ENCODE measurements at regions not wholly inside any gene's neighbourhood (a gene's known extent, or its start where the extent isn't known, plus 50 kb on each side); places are given as distances from the start of the nearest gene placed in this dataset.

DNA sequence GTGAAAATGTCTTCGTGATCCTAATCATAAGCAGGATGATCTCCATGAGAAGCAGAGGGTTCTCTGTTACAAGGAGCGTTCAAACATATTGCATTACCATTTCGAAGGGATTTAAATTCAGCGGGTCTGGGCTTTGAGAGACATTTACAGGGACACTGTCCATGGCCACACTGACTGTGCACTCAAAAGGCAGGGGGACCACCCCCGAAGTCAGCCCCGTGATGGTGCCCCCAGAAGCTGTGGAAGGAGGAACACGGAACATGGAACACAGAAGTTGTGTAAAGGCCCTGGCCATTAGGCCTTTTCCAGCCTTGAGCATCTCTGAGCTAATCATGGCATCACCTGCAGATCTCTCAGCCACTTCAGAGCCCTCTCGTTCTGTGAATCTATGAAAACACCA, 268.4 kb upstream of the MYT1L start:
- TF ChIP-seq, protein P1, sequence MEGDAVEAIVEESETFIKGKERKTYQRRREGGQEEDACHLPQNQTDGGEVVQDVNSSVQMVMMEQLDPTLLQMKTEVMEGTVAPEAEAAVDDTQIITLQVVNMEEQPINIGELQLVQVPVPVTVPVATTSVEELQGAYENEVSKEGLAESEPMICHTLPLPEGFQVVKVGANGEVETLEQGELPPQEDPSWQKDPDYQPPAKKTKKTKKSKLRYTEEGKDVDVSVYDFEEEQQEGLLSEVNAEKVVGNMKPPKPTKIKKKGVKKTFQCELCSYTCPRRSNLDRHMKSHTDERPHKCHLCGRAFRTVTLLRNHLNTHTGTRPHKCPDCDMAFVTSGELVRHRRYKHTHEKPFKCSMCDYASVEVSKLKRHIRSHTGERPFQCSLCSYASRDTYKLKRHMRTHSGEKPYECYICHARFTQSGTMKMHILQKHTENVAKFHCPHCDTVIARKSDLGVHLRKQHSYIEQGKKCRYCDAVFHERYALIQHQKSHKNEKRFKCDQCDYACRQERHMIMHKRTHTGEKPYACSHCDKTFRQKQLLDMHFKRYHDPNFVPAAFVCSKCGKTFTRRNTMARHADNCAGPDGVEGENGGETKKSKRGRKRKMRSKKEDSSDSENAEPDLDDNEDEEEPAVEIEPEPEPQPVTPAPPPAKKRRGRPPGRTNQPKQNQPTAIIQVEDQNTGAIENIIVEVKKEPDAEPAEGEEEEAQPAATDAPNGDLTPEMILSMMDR (IDR thresholded peaks at IDR 0.05), result no peak
- TF ChIP-seq POLR2A (IDR thresholded peaks at IDR 0.05), result no peak

All from uterus (tissue), 2 donors.